ENCODE measurements at regions not wholly inside any gene's neighbourhood (a gene's known extent, or its start where the extent isn't known, plus 50 kb on each side); places are given as distances from the start of the nearest gene placed in this dataset.

GRCh38 chr4:46196086-46196485 lies 72.2 kb upstream of the GABRG1 start:
- TF ChIP-seq, protein P1, sequence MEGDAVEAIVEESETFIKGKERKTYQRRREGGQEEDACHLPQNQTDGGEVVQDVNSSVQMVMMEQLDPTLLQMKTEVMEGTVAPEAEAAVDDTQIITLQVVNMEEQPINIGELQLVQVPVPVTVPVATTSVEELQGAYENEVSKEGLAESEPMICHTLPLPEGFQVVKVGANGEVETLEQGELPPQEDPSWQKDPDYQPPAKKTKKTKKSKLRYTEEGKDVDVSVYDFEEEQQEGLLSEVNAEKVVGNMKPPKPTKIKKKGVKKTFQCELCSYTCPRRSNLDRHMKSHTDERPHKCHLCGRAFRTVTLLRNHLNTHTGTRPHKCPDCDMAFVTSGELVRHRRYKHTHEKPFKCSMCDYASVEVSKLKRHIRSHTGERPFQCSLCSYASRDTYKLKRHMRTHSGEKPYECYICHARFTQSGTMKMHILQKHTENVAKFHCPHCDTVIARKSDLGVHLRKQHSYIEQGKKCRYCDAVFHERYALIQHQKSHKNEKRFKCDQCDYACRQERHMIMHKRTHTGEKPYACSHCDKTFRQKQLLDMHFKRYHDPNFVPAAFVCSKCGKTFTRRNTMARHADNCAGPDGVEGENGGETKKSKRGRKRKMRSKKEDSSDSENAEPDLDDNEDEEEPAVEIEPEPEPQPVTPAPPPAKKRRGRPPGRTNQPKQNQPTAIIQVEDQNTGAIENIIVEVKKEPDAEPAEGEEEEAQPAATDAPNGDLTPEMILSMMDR (IDR thresholded peaks at IDR 0.05): no peak
- H3K27ac Mint-ChIP-seq: no peak overlapping the region
- DNase-seq: peak; percentile 17
- no peak overlapping the region for H3K4me3 Mint-ChIP-seq
- no peaks in the 10 kb centered on the region for H3K4me1 Mint-ChIP-seq
- no peaks in the 10 kb centered on the region for H3K36me3 Mint-ChIP-seq (ENCODE audit: low read depth)
- no peaks in the 10 kb centered on the region for H3K27me3 Mint-ChIP-seq (ENCODE audit: low read depth, poor library complexity)
- H3K9me3 Mint-ChIP-seq: no peaks in the 10 kb centered on the region

- Mint-ChIP-seq H3K4me1 (no peaks in the 10 kb centered on the region), H3K4me3 (no peak overlapping the region)
- TF ChIP-seq, protein P1 (IDR thresholded peaks at IDR 0.05): no peak
These were observed 61.9 kb upstream of the GABRG1 start for GRCh38 chr4:46185766-46186165.

GRCh38 chr4:46179356-46179755 lies 55.5 kb upstream of the GABRG1 start:
- peaks cover 40% of the 10 kb centered on the region for H3K9me3 Mint-ChIP-seq
- H3K4me1 Mint-ChIP-seq: no peaks in the 10 kb centered on the region
- TF ChIP-seq, protein P1 (IDR thresholded peaks at IDR 0.05): no peak
- no peak for DNase-seq
- peaks cover 6% of the 10 kb centered on the region for H3K36me3 Mint-ChIP-seq (ENCODE audit: low read depth)
- H3K27me3 Mint-ChIP-seq (ENCODE audit: low read depth, poor library complexity): no peaks in the 10 kb centered on the region
- H3K27ac Mint-ChIP-seq: no peak overlapping the region
- no peak overlapping the region for H3K4me3 Mint-ChIP-seq

More at GRCh38 chr4:46185766-46186165, 61.9 kb upstream of the GABRG1 start:
- peaks cover 6% of the 10 kb centered on the region for H3K9me3 Mint-ChIP-seq
- H3K36me3 Mint-ChIP-seq (ENCODE audit: low read depth): no peaks in the 10 kb centered on the region
- no peak for DNase-seq
- no peak overlapping the region for H3K27ac Mint-ChIP-seq
- H3K27me3 Mint-ChIP-seq (ENCODE audit: low read depth, poor library complexity): peaks cover 3% of the 10 kb centered on the region

Measured in nephron progenitor cell (in vitro differentiated cells).